Heart left ventricle (tissue), 13 donors: ENCODE measurements at regions not wholly inside any gene's neighbourhood (a gene's known extent, or its start where the extent isn't known, plus 50 kb on each side); places are given as distances from the start of the nearest gene placed in this dataset.

Experiments used
- POLR2A ChIP-seq, 2 donors: fragments of 450-650 bp; IDR thresholded peaks; one replicate each; pipeline ENCODE4 v1.6.1; 2017; ENCODE audit warnings: antibody characterized with exemption in 2 of 2, mild to moderate bottlenecking in 2 of 2, moderate library complexity in 2 of 2
- TF ChIP-seq, protein P1 (sequence below), 12 donors: fragments of 200-600 bp; sonication (generic) in 4 of 12; IDR thresholded peaks; one replicate each; pipeline versions ENCODE4 v1.5.0 to v1.8.0; 2018 to 2022; ENCODE audit warnings: antibody characterized with exemption in 12 of 12, mild to moderate bottlenecking in 5 of 12
- donor health status: ischemic (EF 13 %, LVEDD 7.1; RV severe dilation, severe dysfunction).
- donor health status: DM: no; HTN: yes; CAD: no.
- donor health status: DM: no; HTN: no; CAD: no.
- donor health status: ischemic (EF 25% LVEDD 6.9; RV normal size, moderate dysfunction).
- donor health status: ischemic (EF 25% LVEDD 5.7; RV mildly dilated, moderate dysfunction).
- donor health status: ischemic (EF 35%, LVEDD 5.7; RV mildly dilated, moderate dysfunction).
- donor health status: nonischemic (EF 11% LVEDD 7.7; RV severe dilation, severe dysfunction).
- donor health status: DM: yes; HTN: yes; CAD: no.
- donor health status: PGD.
- donor health status: ischemic (EF 29% LVEDD 5.4; RV normal size, mild dysfunction).
- donor health status: nonischemic (EF 23%, LVEDD 6.1; RV moderate dilation, normal function).

DNA sequence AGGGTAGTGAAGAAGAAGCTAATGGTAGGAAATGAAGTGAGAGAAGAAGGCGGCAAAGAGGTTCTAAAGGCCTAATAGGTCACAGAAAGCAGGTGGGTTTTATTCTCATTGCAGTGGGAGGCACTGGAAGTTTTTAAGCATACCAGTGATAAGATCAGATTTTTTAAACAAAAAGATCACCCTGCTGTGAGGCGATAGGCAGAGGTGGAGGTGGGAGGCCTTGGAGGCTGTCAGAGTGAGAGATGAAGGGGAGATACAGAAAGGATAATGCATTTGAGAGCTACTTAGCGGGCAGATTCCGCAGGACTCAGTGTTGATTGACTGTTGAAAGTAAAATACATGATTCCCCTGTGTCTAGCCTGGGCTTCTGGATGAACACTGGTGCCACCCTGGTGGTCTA lies 116.7 kb upstream of the FRY start:
- TF ChIP-seq, protein P1, sequence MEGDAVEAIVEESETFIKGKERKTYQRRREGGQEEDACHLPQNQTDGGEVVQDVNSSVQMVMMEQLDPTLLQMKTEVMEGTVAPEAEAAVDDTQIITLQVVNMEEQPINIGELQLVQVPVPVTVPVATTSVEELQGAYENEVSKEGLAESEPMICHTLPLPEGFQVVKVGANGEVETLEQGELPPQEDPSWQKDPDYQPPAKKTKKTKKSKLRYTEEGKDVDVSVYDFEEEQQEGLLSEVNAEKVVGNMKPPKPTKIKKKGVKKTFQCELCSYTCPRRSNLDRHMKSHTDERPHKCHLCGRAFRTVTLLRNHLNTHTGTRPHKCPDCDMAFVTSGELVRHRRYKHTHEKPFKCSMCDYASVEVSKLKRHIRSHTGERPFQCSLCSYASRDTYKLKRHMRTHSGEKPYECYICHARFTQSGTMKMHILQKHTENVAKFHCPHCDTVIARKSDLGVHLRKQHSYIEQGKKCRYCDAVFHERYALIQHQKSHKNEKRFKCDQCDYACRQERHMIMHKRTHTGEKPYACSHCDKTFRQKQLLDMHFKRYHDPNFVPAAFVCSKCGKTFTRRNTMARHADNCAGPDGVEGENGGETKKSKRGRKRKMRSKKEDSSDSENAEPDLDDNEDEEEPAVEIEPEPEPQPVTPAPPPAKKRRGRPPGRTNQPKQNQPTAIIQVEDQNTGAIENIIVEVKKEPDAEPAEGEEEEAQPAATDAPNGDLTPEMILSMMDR (IDR thresholded peaks at IDR 0.05) = no peak
- no peak for TF ChIP-seq POLR2A (IDR thresholded peaks at IDR 0.05)
